ENCODE measurements at regions not wholly inside any gene's neighbourhood (a gene's known extent, or its start where the extent isn't known, plus 50 kb on each side); places are given as distances from the start of the nearest gene placed in this dataset.

GRCh38 chr12:68452078-68452715 lies 120.0 kb upstream of the MDM1 start:
- H3K36me3 ChIP-seq (ENCODE audit: insufficient read depth, low read length): no peaks in the 10 kb centered on the region
- H3K27me3 ChIP-seq (ENCODE audit: control insufficient read depth in 1 of 2, insufficient read depth in 2 of 2, low read length in 2 of 2): no peaks in the 10 kb centered on the region
- H3K4me1 ChIP-seq (ENCODE audit: insufficient read depth, low read length): peaks cover 27% of the 10 kb centered on the region
- peak overlapping the region in 1 of 2 donors; percentile 34 for H3K4me3 ChIP-seq (ENCODE audit: low read depth in 1 of 2, low read length in 2 of 2)
- no peak overlapping the region for H3K9ac ChIP-seq (ENCODE audit: low read length)
- peak overlapping the region; percentile 1 for H3K27ac ChIP-seq (ENCODE audit: low read depth, low read length)
- no peaks in the 10 kb centered on the region for H3K9me3 ChIP-seq (ENCODE audit: low read length)

DNA sequence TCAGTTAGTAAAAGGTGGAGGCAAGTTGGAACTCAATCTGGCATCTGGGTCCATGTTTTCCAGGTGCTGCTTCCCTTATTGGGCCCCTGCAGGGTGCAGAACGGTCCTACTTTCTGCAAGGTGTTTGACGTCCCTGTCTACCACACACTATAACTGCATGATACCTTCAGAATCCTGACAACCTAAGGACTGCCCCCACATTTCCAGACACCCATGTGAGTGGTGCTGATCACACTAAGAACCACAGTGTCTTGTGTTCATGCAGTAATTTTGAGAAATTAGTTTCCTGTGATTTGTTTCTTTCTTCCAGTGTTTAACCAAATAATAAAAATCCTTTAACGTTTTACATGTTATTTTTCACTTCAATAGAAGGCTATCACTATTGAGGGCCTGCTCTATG lies 121.1 kb upstream of the MDM1 start:
- Histone ChIP-seq H3K36me3 (ENCODE audit: insufficient read depth, low read length) (no peaks in the 10 kb centered on the region), H3K4me3 (ENCODE audit: low read depth in 1 of 2, low read length in 2 of 2) (no peak overlapping the region), H3K4me1 (ENCODE audit: insufficient read depth, low read length) (peaks cover 27% of the 10 kb centered on the region), H3K27ac (ENCODE audit: low read depth, low read length) (no peak overlapping the region), H3K27me3 (ENCODE audit: control insufficient read depth in 1 of 2, insufficient read depth in 2 of 2, low read length in 2 of 2) (no peaks in the 10 kb centered on the region), H3K9me3 (ENCODE audit: low read length) (no peaks in the 10 kb centered on the region), H3K9ac (ENCODE audit: low read length) (no peak overlapping the region)

- Histone ChIP-seq H3K9ac (ENCODE audit: low read length) (no peak overlapping the region), H3K36me3 (ENCODE audit: insufficient read depth, low read length) (no peaks in the 10 kb centered on the region), H3K27me3 (ENCODE audit: control insufficient read depth in 1 of 2, insufficient read depth in 2 of 2, low read length in 2 of 2) (no peaks in the 10 kb centered on the region), H3K27ac (ENCODE audit: low read depth, low read length) (no peak overlapping the region), H3K4me1 (ENCODE audit: insufficient read depth, low read length) (peaks cover 27% of the 10 kb centered on the region), H3K4me3 (ENCODE audit: low read depth in 1 of 2, low read length in 2 of 2) (no peak overlapping the region), H3K9me3 (ENCODE audit: low read length) (no peaks in the 10 kb centered on the region)
Observed at GRCh38 chr12:68453876-68454275, 121.7 kb upstream of the MDM1 start.

DNA sequence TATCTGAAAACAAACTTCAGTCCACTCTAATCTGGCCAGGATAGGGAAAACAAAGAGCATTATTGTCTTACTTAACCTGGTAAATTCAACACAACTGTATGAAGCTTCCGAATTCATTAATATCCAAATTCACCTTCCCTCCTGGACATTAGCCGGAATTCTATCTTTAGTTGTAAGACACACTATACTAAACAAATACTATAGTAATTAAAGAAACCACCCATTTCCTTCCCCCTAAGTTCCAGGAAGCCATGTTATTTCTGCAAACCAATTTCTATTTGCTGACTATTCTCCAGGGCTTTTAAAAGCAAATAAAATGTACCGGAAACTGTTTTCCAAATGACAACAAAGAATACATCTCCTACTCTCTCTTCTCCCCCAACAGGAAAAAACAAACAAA lies 122.7 kb upstream of the MDM1 start:
- no peaks in the 10 kb centered on the region for H3K27me3 ChIP-seq (ENCODE audit: control insufficient read depth in 1 of 2, insufficient read depth in 2 of 2, low read length in 2 of 2)
- no peak overlapping the region for H3K9ac ChIP-seq (ENCODE audit: low read length)
- peaks cover 27% of the 10 kb centered on the region for H3K4me1 ChIP-seq (ENCODE audit: insufficient read depth, low read length)
- no peak overlapping the region for H3K27ac ChIP-seq (ENCODE audit: low read depth, low read length)
- no peaks in the 10 kb centered on the region for H3K9me3 ChIP-seq (ENCODE audit: low read length)
- no peaks in the 10 kb centered on the region for H3K36me3 ChIP-seq (ENCODE audit: insufficient read depth, low read length)
- no peak overlapping the region for H3K4me3 ChIP-seq (ENCODE audit: low read depth in 1 of 2, low read length in 2 of 2)

DNA sequence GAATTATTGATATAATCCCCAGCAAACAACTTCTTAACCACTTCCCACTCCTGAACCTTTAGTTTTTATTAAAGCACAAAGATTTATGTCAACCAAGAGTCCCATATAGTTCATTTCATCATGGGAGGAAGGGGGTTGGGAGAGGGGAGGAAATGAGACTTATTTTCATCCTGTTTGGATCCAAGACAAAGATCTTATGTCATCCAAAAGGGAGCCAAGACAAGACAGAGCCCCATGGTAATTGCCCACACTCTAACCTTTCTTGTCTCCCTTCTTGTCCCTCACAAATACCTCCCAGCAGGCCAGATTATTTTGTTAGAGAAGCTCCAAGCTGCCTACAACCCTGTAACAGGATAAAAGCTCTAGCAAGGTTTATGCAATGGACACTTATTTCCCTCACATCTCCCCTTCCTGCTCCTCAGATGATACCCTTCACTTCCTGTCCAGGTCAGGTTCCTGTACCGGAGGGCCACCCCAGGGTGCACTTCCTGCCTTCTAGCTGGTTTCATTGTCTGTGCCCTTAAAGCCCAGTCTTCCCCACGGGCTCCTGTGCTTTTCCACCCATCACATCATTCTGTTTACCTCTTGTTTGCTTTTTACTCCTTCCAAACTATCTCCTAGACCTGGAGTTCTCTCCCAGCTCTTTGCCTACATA lies 123.7 kb upstream of the MDM1 start:
- H3K4me1 ChIP-seq (ENCODE audit: insufficient read depth, low read length): peaks cover 24% of the 10 kb centered on the region
- H3K27me3 ChIP-seq (ENCODE audit: control insufficient read depth in 1 of 2, insufficient read depth in 2 of 2, low read length in 2 of 2): no peaks in the 10 kb centered on the region
- no peak overlapping the region for H3K27ac ChIP-seq (ENCODE audit: low read depth, low read length)

GRCh38 chr12:68458866-68459265 lies 126.7 kb upstream of the MDM1 start:
- H3K9ac ChIP-seq (ENCODE audit: low read length): no peak overlapping the region
- H3K36me3 ChIP-seq (ENCODE audit: insufficient read depth, low read length): no peaks in the 10 kb centered on the region
- peaks cover under 1% of the 10 kb centered on the region for H3K4me1 ChIP-seq (ENCODE audit: insufficient read depth, low read length)
- H3K4me3 ChIP-seq (ENCODE audit: low read depth in 1 of 2, low read length in 2 of 2): no peak overlapping the region
- H3K27ac ChIP-seq (ENCODE audit: low read depth, low read length): no peak overlapping the region
- H3K27me3 ChIP-seq (ENCODE audit: control insufficient read depth in 1 of 2, insufficient read depth in 2 of 2, low read length in 2 of 2): no peaks in the 10 kb centered on the region
- H3K9me3 ChIP-seq (ENCODE audit: low read length): no peaks in the 10 kb centered on the region

More for the DNA sequence above, 123.7 kb upstream of the MDM1 start:
- H3K9me3 ChIP-seq (ENCODE audit: low read length): no peaks in the 10 kb centered on the region
- no peaks in the 10 kb centered on the region for H3K36me3 ChIP-seq (ENCODE audit: insufficient read depth, low read length)
- H3K9ac ChIP-seq (ENCODE audit: low read length): no peak overlapping the region
- H3K4me3 ChIP-seq (ENCODE audit: low read depth in 1 of 2, low read length in 2 of 2): no peak overlapping the region

DNA sequence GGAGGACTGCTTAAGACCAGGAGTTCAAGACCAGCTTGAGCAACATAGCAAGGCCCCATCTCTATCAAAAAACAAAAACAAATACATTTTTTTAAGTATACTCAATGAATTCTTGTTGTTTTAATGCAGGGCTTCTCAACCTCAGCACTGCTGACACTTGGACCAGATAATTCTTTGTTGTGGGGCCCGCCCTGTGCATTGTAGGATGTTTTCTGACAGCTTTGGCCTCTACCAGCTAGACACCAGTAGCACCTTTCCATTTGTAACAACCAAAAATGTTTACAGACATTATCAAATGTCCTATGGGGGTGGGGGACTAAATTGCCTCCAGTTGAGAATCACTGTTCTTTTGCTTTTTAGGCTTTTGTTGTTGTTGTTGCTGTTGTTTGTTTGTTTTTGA lies 128.1 kb upstream of the MDM1 start:
- Histone ChIP-seq H3K9me3 (ENCODE audit: low read length) (no peaks in the 10 kb centered on the region), H3K27ac (ENCODE audit: low read depth, low read length) (no peak overlapping the region), H3K27me3 (ENCODE audit: control insufficient read depth in 1 of 2, insufficient read depth in 2 of 2, low read length in 2 of 2) (no peaks in the 10 kb centered on the region), H3K4me3 (ENCODE audit: low read depth in 1 of 2, low read length in 2 of 2) (no peak overlapping the region), H3K9ac (ENCODE audit: low read length) (no peak overlapping the region), H3K36me3 (ENCODE audit: insufficient read depth, low read length) (no peaks in the 10 kb centered on the region), H3K4me1 (ENCODE audit: insufficient read depth, low read length) (no peaks in the 10 kb centered on the region)

DNA sequence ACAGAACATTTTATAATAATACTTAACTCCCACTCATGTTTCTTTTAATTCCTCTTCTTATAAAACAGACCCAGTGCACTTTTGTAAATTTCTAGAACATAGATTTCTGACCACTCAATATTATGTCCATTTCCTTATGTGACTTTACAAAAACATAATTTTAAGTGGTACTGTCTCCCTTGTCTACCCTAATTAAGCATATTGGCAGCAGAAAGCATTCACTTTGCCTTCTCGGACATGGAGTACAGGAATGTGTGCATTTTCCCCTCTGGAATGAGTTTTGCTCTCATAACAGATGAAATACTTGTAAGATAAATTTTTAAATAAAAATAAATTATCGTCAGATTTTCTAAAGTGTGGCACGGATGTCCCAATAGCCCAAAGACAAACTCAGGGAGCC lies 129.5 kb upstream of the MDM1 start:
- no peaks in the 10 kb centered on the region for H3K4me1 ChIP-seq (ENCODE audit: insufficient read depth, low read length)
- no peak overlapping the region for H3K4me3 ChIP-seq (ENCODE audit: low read depth in 1 of 2, low read length in 2 of 2)
- H3K27me3 ChIP-seq (ENCODE audit: control insufficient read depth in 1 of 2, insufficient read depth in 2 of 2, low read length in 2 of 2): no peaks in the 10 kb centered on the region
- H3K36me3 ChIP-seq (ENCODE audit: insufficient read depth, low read length): no peaks in the 10 kb centered on the region
- no peak overlapping the region for H3K27ac ChIP-seq (ENCODE audit: low read depth, low read length)
- no peaks in the 10 kb centered on the region for H3K9me3 ChIP-seq (ENCODE audit: low read length)
- H3K9ac ChIP-seq (ENCODE audit: low read length): no peak overlapping the region

GRCh38 chr12:68462803-68463202 lies 130.6 kb upstream of the MDM1 start:
- Histone ChIP-seq H3K9me3 (ENCODE audit: low read length) (no peaks in the 10 kb centered on the region), H3K27me3 (ENCODE audit: control insufficient read depth in 1 of 2, insufficient read depth in 2 of 2, low read length in 2 of 2) (no peaks in the 10 kb centered on the region), H3K4me3 (ENCODE audit: low read depth in 1 of 2, low read length in 2 of 2) (no peak overlapping the region), H3K27ac (ENCODE audit: low read depth, low read length) (no peak overlapping the region), H3K9ac (ENCODE audit: low read length) (no peak overlapping the region), H3K36me3 (ENCODE audit: insufficient read depth, low read length) (no peaks in the 10 kb centered on the region), H3K4me1 (ENCODE audit: insufficient read depth, low read length) (no peaks in the 10 kb centered on the region)

- Histone ChIP-seq H3K36me3 (ENCODE audit: insufficient read depth, low read length) (no peaks in the 10 kb centered on the region), H3K4me3 (ENCODE audit: low read depth in 1 of 2, low read length in 2 of 2) (no peak overlapping the region), H3K4me1 (ENCODE audit: insufficient read depth, low read length) (no peaks in the 10 kb centered on the region), H3K27ac (ENCODE audit: low read depth, low read length) (no peak overlapping the region), H3K9me3 (ENCODE audit: low read length) (no peaks in the 10 kb centered on the region), H3K9ac (ENCODE audit: low read length) (no peak overlapping the region), H3K27me3 (ENCODE audit: control insufficient read depth in 1 of 2, insufficient read depth in 2 of 2, low read length in 2 of 2) (no peaks in the 10 kb centered on the region)
Observed at GRCh38 chr12:68465227-68465626, 133.1 kb upstream of the MDM1 start.

DNA sequence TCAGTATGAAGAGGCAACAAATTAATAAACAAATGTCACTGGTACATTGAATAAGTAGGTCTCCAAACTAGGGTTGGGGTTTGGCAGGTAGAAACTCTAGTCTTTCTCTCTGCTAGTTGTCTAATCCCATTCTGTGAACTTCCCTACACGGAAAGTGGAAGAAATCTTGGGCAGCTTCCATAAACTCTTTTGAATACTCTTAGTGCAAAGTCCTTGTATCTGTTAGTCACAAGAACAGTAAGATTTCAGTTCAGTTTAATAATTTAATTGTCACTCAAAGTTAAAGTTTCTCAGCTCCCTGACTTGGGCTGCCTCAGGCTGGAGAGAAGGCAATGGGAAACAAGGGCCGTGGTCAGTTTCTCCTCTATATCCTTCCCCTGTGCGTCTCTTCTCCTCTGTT lies 135.4 kb upstream of the MDM1 start:
- no peak overlapping the region for H3K9ac ChIP-seq (ENCODE audit: low read length)
- no peaks in the 10 kb centered on the region for H3K4me1 ChIP-seq (ENCODE audit: insufficient read depth, low read length)
- H3K27me3 ChIP-seq (ENCODE audit: control insufficient read depth in 1 of 2, insufficient read depth in 2 of 2, low read length in 2 of 2): no peaks in the 10 kb centered on the region
- H3K9me3 ChIP-seq (ENCODE audit: low read length): no peaks in the 10 kb centered on the region
- no peak overlapping the region for H3K27ac ChIP-seq (ENCODE audit: low read depth, low read length)
- no peaks in the 10 kb centered on the region for H3K36me3 ChIP-seq (ENCODE audit: insufficient read depth, low read length)
- H3K4me3 ChIP-seq (ENCODE audit: low read depth in 1 of 2, low read length in 2 of 2): no peak overlapping the region

DNA sequence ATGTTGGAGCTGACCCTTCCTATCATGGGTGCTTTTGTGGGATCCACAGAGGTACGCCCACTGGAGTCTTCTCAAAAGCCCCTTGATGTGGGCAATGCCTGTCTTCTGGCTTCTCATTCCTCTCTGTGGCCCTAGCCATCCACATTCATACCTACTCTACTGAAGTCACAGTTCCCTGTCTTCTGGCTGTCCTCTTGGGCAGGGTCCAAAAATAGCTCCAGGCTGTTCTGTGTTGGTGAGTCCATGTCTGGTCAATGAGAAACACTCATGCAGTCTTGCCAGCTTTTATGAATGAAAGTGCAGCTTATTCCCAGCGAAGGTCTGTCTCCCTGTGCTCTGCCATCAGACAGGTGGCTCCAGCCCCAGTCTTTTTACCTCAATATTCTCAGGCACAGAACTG lies 135.9 kb upstream of the MDM1 start:
- H3K27me3 ChIP-seq (ENCODE audit: control insufficient read depth in 1 of 2, insufficient read depth in 2 of 2, low read length in 2 of 2): no peaks in the 10 kb centered on the region
- no peaks in the 10 kb centered on the region for H3K4me1 ChIP-seq (ENCODE audit: insufficient read depth, low read length)
- no peak overlapping the region for H3K4me3 ChIP-seq (ENCODE audit: low read depth in 1 of 2, low read length in 2 of 2)
- no peak overlapping the region for H3K9ac ChIP-seq (ENCODE audit: low read length)
- H3K36me3 ChIP-seq (ENCODE audit: insufficient read depth, low read length): no peaks in the 10 kb centered on the region
- no peaks in the 10 kb centered on the region for H3K9me3 ChIP-seq (ENCODE audit: low read length)
- H3K27ac ChIP-seq (ENCODE audit: low read depth, low read length): no peak overlapping the region

Data from muscle layer of colon (tissue), 2 donors.